HG02678 (cell line): ENCODE measurements at regions not wholly inside any gene's neighbourhood (a gene's known extent, or its start where the extent isn't known, plus 50 kb on each side); places are given as distances from the start of the nearest gene placed in this dataset.
"Not testable (repeated sequence)": the region's sequence is repeated elsewhere in the genome, so short reads cannot be mapped to it uniquely, and the experiment has no call there.

Experiments used
- ATAC-seq: cut with Tn5 transposase; IDR thresholded peaks from one replicate; pipeline ENCODE4 v1.9.1; 2021; ENCODE audit warnings: mild to moderate bottlenecking, moderate library complexity; ENCODE audit not compliant: unreplicated experiment

- ATAC-seq, result no peak
Observed at GRCh38 chr17:14451729-14452191, 150.9 kb downstream of the HS3ST3B1 start.

GRCh38 chr17:14448818-14449217, 147.9 kb downstream of the HS3ST3B1 start:
- no peak for ATAC-seq

- ATAC-seq, result no peak
Observed at GRCh38 chr17:14446825-14447224, 145.9 kb downstream of the HS3ST3B1 start.

GRCh38 chr17:14444915-14445314, 144.0 kb downstream of the HS3ST3B1 start:
- no peak for ATAC-seq

GRCh38 chr17:14442798-14443528, 142.1 kb downstream of the HS3ST3B1 start:
- no peak for ATAC-seq

- ATAC-seq, result no peak
Observed at GRCh38 chr17:14437176-14437575, 136.3 kb downstream of the HS3ST3B1 start.

- ATAC-seq, result no peak
Observed at GRCh38 chr17:14436266-14436665, 135.4 kb downstream of the HS3ST3B1 start.

- ATAC-seq, result no peak
Observed at GRCh38 chr17:14434506-14434905, 133.6 kb downstream of the HS3ST3B1 start.

- ATAC-seq, result no peak
Observed at GRCh38 chr17:14432079-14432478, 131.2 kb downstream of the HS3ST3B1 start.

GRCh38 chr17:14429084-14429483, 128.2 kb downstream of the HS3ST3B1 start:
- no peak for ATAC-seq

GRCh38 chr17:14428648-14429029, 127.8 kb downstream of the HS3ST3B1 start:
- ATAC-seq, result no peak

- ATAC-seq, result peak; percentile 69
Observed at GRCh38 chr17:14427900-14428647, 127.2 kb downstream of the HS3ST3B1 start.

GRCh38 chr17:14423156-14423555, 122.3 kb downstream of the HS3ST3B1 start:
- ATAC-seq, result not testable (repeated sequence)

- no peak for ATAC-seq
Observed at GRCh38 chr17:14417336-14417735, 116.5 kb downstream of the HS3ST3B1 start.

- ATAC-seq, result no peak
Observed at GRCh38 chr17:14409292-14409691, 108.4 kb downstream of the HS3ST3B1 start.

GRCh38 chr17:14407541-14407940, 106.7 kb downstream of the HS3ST3B1 start:
- ATAC-seq, result no peak

GRCh38 chr17:14405189-14405588, 104.3 kb downstream of the HS3ST3B1 start:
- no peak for ATAC-seq
